ENCODE measurements at regions not wholly inside any gene's neighbourhood (a gene's known extent, or its start where the extent isn't known, plus 50 kb on each side); places are given as distances from the start of the nearest gene placed in this dataset.
A peak's percentile ranks its signal among the peaks of the same experiment; 100 is the strongest.

GRCh38 chrX:80098038-80098437, 83.5 kb downstream of the TBX22 start:
- no peak for DNase-seq (ENCODE audit: low read depth in 2 of 2)

GRCh38 chrX:80120335-80120734, 105.8 kb downstream of the TBX22 start:
- DNase-seq (ENCODE audit: low read depth in 2 of 2) = no peak

- no peak for DNase-seq (ENCODE audit: low read depth in 2 of 2)
Observed at GRCh38 chrX:80138938-80139337, 124.4 kb downstream of the TBX22 start.

- DNase-seq (ENCODE audit: low read depth in 2 of 2) = no peak
Observed at GRCh38 chrX:80139564-80139963, 125.0 kb downstream of the TBX22 start.

- no peak for DNase-seq (ENCODE audit: low read depth in 2 of 2)
Observed at GRCh38 chrX:80170581-80170980, 156.0 kb downstream of the TBX22 start.

GRCh38 chrX:80173261-80173660, 158.7 kb downstream of the TBX22 start:
- DNase-seq (ENCODE audit: low read depth in 2 of 2) = no peak

GRCh38 chrX:80174925-80175574, 160.5 kb downstream of the TBX22 start:
- DNase-seq (ENCODE audit: low read depth in 2 of 2) = no peak

- no peak for DNase-seq (ENCODE audit: low read depth in 2 of 2)
Observed at GRCh38 chrX:80181079-80181478, 166.5 kb downstream of the TBX22 start.

- DNase-seq (ENCODE audit: low read depth in 2 of 2) = no peak
Observed at GRCh38 chrX:80184854-80185253, 170.3 kb downstream of the TBX22 start.

- no peak for DNase-seq (ENCODE audit: low read depth in 2 of 2)
Observed at GRCh38 chrX:80206647-80207046, 192.1 kb downstream of the TBX22 start.

- DNase-seq (ENCODE audit: low read depth in 2 of 2) = no peak
Observed at GRCh38 chrX:80207327-80207726, 192.8 kb downstream of the TBX22 start.

- DNase-seq (ENCODE audit: low read depth in 2 of 2) = peak; percentile 4 to 6
Observed at GRCh38 chrX:80216086-80216485, 201.5 kb downstream of the TBX22 start.

- DNase-seq (ENCODE audit: low read depth in 2 of 2) = no peak
Observed at GRCh38 chrX:80223982-80224579, 196.2 kb upstream of the TENT5D start.

- DNase-seq (ENCODE audit: low read depth in 2 of 2) = no peak
Observed at GRCh38 chrX:80229626-80230025, 190.6 kb upstream of the TENT5D start.

- DNase-seq (ENCODE audit: low read depth in 2 of 2) = no peak
Observed at GRCh38 chrX:80237072-80237471, 183.2 kb upstream of the TENT5D start.

- no peak for DNase-seq (ENCODE audit: low read depth in 2 of 2)
Observed at GRCh38 chrX:80246271-80246670, 174.0 kb upstream of the TENT5D start.

GRCh38 chrX:80266287-80266686, 154.0 kb upstream of the TENT5D start:
- DNase-seq (ENCODE audit: low read depth in 2 of 2) = no peak

GRCh38 chrX:80266979-80267378, 153.3 kb upstream of the TENT5D start:
- DNase-seq (ENCODE audit: low read depth in 2 of 2) = no peak

- DNase-seq (ENCODE audit: low read depth in 2 of 2) = no peak
Observed at GRCh38 chrX:80267790-80268189, 152.5 kb upstream of the TENT5D start.

- no peak for DNase-seq (ENCODE audit: low read depth in 2 of 2)
Observed at GRCh38 chrX:80282535-80282934, 137.7 kb upstream of the TENT5D start.

GRCh38 chrX:80285131-80285773, 135.0 kb upstream of the TENT5D start:
- DNase-seq (ENCODE audit: low read depth in 2 of 2) = no peak

- DNase-seq (ENCODE audit: low read depth in 2 of 2) = no peak
Observed at GRCh38 chrX:80290834-80291233, 129.4 kb upstream of the TENT5D start.

- DNase-seq (ENCODE audit: low read depth in 2 of 2) = no peak
Observed at GRCh38 chrX:80293354-80293753, 126.9 kb upstream of the TENT5D start.

Measured in fibroblast of skin of left biceps (primary cell).